HL-60 (cell line): ENCODE measurements at regions not wholly inside any gene's neighbourhood (a gene's known extent, or its start where the extent isn't known, plus 50 kb on each side); places are given as distances from the start of the nearest gene placed in this dataset.

Experiments used
- DNase-seq, 2 experiments: peaks; one replicate each; pipeline ENCODE4 v3.0.0-alpha.2; 2010 to 2020; ENCODE audit warnings: low read depth in 1 of 2, low spot score in 1 of 2
- H3K27ac ChIP-seq: fragments of 250-450 bp; sonication (Bioruptor Pico); replicated peaks from 2 replicates; pipeline ENCODE4 v1.5.1; 2020; ENCODE audit warnings: mild to moderate bottlenecking, moderate library complexity
- H3K27me3 ChIP-seq: fragments of 250-450 bp; sonication (Bioruptor Pico); 2 replicates; pipeline ENCODE4 v1.5.1; 2021; ENCODE audit warnings: mild to moderate bottlenecking, moderate library complexity; ENCODE audit not compliant: insufficient read depth, poor library complexity, severe bottlenecking
- H3K4me3 ChIP-seq: replicated peaks from 2 replicates; pipeline ENCODE4 v1.5.1; 2011; ENCODE audit warnings: mild to moderate bottlenecking, control low read depth, low read length; ENCODE audit not compliant: insufficient read depth
- GABPA ChIP-seq: IDR thresholded peaks from 2 replicates; pipeline ENCODE4 v1.6.1; 2012; ENCODE audit warnings: low read depth
- POLR2AphosphoS5 ChIP-seq: IDR thresholded peaks from 2 replicates; pipeline ENCODE4 v1.6.1; 2012; ENCODE audit warnings: low read depth
- SPI1 ChIP-seq: IDR thresholded peaks from 2 replicates; pipeline ENCODE4 v1.6.1; 2012; ENCODE audit warnings: low read depth, mild to moderate bottlenecking, borderline replicate concordance
- TF ChIP-seq, protein P1 (sequence below): IDR thresholded peaks from one replicate; pipeline ENCODE4 v1.5.1; 2011; ENCODE audit warnings: low read length, control low read depth, inconsistent platforms; ENCODE audit not compliant: insufficient read depth
- TF ChIP-seq, protein P2 (sequence below): IDR thresholded peaks from 2 replicates; pipeline ENCODE4 v1.6.1; 2012; ENCODE audit warnings: low read depth; ENCODE audit not compliant: insufficient replicate concordance

DNA sequence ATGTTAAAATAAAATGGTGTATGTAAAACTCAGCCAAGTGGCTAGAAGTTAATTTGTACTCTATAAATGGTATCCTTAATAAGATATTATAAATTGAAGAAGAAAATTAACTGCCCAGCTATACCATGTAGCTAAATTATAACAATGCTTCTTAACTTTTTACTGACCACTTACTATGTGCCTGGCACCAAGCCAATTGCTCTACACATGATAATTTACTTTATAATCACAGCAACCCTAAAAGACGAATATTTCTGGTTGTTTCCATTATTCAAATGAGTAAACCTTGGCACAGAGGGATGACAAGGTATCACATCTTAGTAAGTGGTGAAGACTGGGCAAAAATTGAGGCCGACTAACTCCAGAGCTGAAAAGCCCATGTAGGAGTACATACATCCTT is 1506.6 kb downstream of the PCDH7 start:
- no peak for TF ChIP-seq POLR2AphosphoS5
- TF ChIP-seq, protein P1, sequence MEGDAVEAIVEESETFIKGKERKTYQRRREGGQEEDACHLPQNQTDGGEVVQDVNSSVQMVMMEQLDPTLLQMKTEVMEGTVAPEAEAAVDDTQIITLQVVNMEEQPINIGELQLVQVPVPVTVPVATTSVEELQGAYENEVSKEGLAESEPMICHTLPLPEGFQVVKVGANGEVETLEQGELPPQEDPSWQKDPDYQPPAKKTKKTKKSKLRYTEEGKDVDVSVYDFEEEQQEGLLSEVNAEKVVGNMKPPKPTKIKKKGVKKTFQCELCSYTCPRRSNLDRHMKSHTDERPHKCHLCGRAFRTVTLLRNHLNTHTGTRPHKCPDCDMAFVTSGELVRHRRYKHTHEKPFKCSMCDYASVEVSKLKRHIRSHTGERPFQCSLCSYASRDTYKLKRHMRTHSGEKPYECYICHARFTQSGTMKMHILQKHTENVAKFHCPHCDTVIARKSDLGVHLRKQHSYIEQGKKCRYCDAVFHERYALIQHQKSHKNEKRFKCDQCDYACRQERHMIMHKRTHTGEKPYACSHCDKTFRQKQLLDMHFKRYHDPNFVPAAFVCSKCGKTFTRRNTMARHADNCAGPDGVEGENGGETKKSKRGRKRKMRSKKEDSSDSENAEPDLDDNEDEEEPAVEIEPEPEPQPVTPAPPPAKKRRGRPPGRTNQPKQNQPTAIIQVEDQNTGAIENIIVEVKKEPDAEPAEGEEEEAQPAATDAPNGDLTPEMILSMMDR: no peak
- TF ChIP-seq SPI1: no peak
- no peak for TF ChIP-seq GABPA
- TF ChIP-seq, protein P2, sequence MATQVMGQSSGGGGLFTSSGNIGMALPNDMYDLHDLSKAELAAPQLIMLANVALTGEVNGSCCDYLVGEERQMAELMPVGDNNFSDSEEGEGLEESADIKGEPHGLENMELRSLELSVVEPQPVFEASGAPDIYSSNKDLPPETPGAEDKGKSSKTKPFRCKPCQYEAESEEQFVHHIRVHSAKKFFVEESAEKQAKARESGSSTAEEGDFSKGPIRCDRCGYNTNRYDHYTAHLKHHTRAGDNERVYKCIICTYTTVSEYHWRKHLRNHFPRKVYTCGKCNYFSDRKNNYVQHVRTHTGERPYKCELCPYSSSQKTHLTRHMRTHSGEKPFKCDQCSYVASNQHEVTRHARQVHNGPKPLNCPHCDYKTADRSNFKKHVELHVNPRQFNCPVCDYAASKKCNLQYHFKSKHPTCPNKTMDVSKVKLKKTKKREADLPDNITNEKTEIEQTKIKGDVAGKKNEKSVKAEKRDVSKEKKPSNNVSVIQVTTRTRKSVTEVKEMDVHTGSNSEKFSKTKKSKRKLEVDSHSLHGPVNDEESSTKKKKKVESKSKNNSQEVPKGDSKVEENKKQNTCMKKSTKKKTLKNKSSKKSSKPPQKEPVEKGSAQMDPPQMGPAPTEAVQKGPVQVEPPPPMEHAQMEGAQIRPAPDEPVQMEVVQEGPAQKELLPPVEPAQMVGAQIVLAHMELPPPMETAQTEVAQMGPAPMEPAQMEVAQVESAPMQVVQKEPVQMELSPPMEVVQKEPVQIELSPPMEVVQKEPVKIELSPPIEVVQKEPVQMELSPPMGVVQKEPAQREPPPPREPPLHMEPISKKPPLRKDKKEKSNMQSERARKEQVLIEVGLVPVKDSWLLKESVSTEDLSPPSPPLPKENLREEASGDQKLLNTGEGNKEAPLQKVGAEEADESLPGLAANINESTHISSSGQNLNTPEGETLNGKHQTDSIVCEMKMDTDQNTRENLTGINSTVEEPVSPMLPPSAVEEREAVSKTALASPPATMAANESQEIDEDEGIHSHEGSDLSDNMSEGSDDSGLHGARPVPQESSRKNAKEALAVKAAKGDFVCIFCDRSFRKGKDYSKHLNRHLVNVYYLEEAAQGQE: no peak
- no peak overlapping the region for H3K4me3 ChIP-seq
- DNase-seq: no peak
- no peaks in the 10 kb centered on the region for H3K27me3 ChIP-seq
- no peak overlapping the region for H3K27ac ChIP-seq

DNA sequence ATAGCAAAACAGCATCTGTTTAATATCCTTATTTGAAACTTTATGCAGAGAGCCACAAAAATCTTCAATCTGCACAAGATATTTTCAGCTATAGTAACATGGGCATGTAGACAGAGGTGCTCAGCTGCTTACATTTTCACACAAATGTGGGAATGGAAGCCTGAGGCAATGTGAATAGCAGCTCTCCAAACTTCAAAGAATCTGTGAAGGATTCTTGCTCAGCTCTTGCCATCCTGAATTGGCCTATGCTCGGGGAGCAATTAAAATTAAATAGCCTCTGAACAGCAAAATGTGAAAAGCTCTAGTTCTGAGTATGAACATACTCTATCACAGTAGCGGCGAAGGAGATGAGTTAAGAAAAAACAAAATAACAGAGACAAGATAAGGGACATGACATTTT is 1523.8 kb downstream of the PCDH7 start:
- TF ChIP-seq, protein P2: no peak
- no peak for TF ChIP-seq POLR2AphosphoS5
- TF ChIP-seq GABPA: no peak
- TF ChIP-seq, protein P1: no peak
- no peak for TF ChIP-seq SPI1
- DNase-seq: no peak
- Histone ChIP-seq H3K27ac (no peak overlapping the region), H3K4me3 (no peak overlapping the region), H3K27me3 (no peaks in the 10 kb centered on the region)

DNA sequence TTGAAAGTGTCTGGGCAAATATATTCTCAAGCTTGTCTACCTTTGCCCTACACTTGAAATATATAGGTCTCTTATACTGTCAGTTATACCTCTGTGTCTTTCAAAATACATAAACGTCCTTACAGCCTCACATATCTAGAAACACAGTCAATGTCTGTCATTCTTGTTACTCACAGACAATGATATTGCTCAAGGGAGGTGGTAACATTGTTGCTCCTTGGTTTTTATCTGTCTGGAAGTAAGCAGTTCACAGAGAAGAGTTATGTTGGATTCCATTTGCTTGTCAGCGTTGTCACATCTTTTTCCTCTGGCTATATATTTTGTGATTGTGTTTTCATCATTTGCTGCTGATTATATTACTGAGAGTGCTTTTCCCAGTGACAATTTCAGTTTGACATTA is 1528.9 kb downstream of the PCDH7 start:
- TF ChIP-seq, protein P2: no peak
- TF ChIP-seq POLR2AphosphoS5 (no peak), SPI1 (no peak), GABPA (no peak)
- TF ChIP-seq, protein P1: no peak
- no peak for DNase-seq

More for the DNA sequence above, 1528.9 kb downstream of the PCDH7 start:
- Histone ChIP-seq H3K4me3 (no peak overlapping the region), H3K27me3 (no peaks in the 10 kb centered on the region), H3K27ac (no peak overlapping the region)
